Body of pancreas (tissue), 4 donors: ENCODE measurements at regions not wholly inside any gene's neighbourhood (a gene's known extent, or its start where the extent isn't known, plus 50 kb on each side); places are given as distances from the start of the nearest gene placed in this dataset.
"Not testable (repeated sequence)": the region's sequence is repeated elsewhere in the genome, so short reads cannot be mapped to it uniquely, and the experiment has no call there.

Experiments
- ATAC-seq: fragments of 150-250 bp; one replicate; pipeline ENCODE4 v1.9.1; 2016
- DNase-seq, 4 donors: peaks; one replicate each; pipeline ENCODE4 v3.0.0-alpha.2; 2019
- H3K27ac ChIP-seq, 4 donors: fragments of 200-600 bp; sonication (generic); 1 replicate in 3 of 4; 2 replicates in 1 of 4; pipeline versions ENCODE4 v1.5.1 to v1.6.1; 2016 to 2019; ENCODE audit warnings: mild to moderate bottlenecking in 1 of 4, mixed read lengths in 1 of 4, moderate library complexity in 1 of 4
- H3K27me3 ChIP-seq, 2 donors: fragments of 200-600 bp; sonication (generic); one replicate each; pipeline ENCODE4 v1.6.0; 2016; ENCODE audit warnings: mild to moderate bottlenecking in 1 of 2
- H3K36me3 ChIP-seq, 2 donors: fragments of 200-600 bp; sonication (generic); replicated peaks in 1 of 2; 2 replicates each; pipeline ENCODE4 v1.5.1; 2016; ENCODE audit warnings: low read depth in 2 of 2; ENCODE audit not compliant: insufficient read depth in 1 of 2
- H3K4me1 ChIP-seq: fragments of 200-600 bp; sonication (generic); one replicate; pipeline ENCODE4 v1.6.0; 2016
- H3K4me3 ChIP-seq, 2 donors: fragments of 200-600 bp; sonication (generic); 1 replicate in 1 of 2; 2 replicates in 1 of 2; pipeline ENCODE4 v1.5.1; 2016 to 2019
- H3K9me3 ChIP-seq, 3 donors: fragments of 200-600 bp; sonication (generic); 1 replicate in 2 of 3; 2 replicates in 1 of 3; pipeline ENCODE4 v1.5.1; 2016
- CTCF ChIP-seq, 7 experiments: fragments of 450-650 bp in 4 of 7; fragments of 200-600 bp in 3 of 7; sonication (generic) in 3 of 7; IDR thresholded peaks; one replicate each; pipeline ENCODE4 v1.5.1; 2016 to 2019; ENCODE audit warnings: antibody characterized with exemption in 7 of 7
- POLR2A ChIP-seq, 3 donors: fragments of 450-650 bp; IDR thresholded peaks; one replicate each; pipeline ENCODE4 v1.6.1; 2016; ENCODE audit warnings: antibody characterized with exemption in 3 of 3, mild to moderate bottlenecking in 2 of 3
- WGBS, 2 donors: methylation state at CpG; one replicate each; pipeline ENCODE4 v1.1.5; 2017; 5-methylcytosine and 5-hydroxymethylcytosine counted together
- intact Hi-C: fragments of 100-400 bp; cut with DNase I; formaldehyde crosslinking; loops from one replicate; pipeline ENCODE4 v1.15.1; 2023

- H3K4me3 ChIP-seq, result no peak overlapping the region
These were observed 57.3 kb upstream of the PRSS12 start for GRCh38 chr4:118410138-118410537.

GRCh38 chr4:118417325-118417724 lies 64.5 kb upstream of the PRSS12 start:
- H3K9me3 ChIP-seq, result no peaks in the 10 kb centered on the region

More at GRCh38 chr4:118410138-118410537, 57.3 kb upstream of the PRSS12 start:
- Histone ChIP-seq H3K27ac (no peak overlapping the region), H3K9me3 (no peaks in the 10 kb centered on the region), H3K36me3 (no peaks in the 10 kb centered on the region), H3K4me1 (no peaks in the 10 kb centered on the region), H3K27me3 (no peaks in the 10 kb centered on the region)
- no peak for TF ChIP-seq POLR2A (IDR thresholded peaks at IDR 0.05)
- TF ChIP-seq CTCF (IDR thresholded peaks at IDR 0.05), result no peak
- ATAC-seq (no peak), DNase-seq (no peak)
- intact Hi-C loops, result no loop called here
- WGBS, 2 donors, result 72 to 91% methylated on average over 3 of the region's 3 CpGs

GRCh38 chr4:118417800-118418199 lies 65.0 kb upstream of the PRSS12 start:
- H3K27ac ChIP-seq, H3K27me3 ChIP-seq, H3K4me3 ChIP-seq, H3K36me3 ChIP-seq, H3K9me3 ChIP-seq, intact Hi-C loops, H3K4me1 ChIP-seq: not testable (repeated sequence)
- 12% methylated on average over 5 of the region's 5 CpGs for WGBS, 2 donors
- ATAC-seq, result peak; percentile 59
- DNase-seq, result peak in 2 of 4 donors; percentile 2 to 23

More at GRCh38 chr4:118417325-118417724, 64.5 kb upstream of the PRSS12 start:
- Histone ChIP-seq H3K36me3 (no peaks in the 10 kb centered on the region), H3K27ac (no peak overlapping the region), H3K4me3 (no peak overlapping the region), H3K27me3 (no peaks in the 10 kb centered on the region), H3K4me1 (no peaks in the 10 kb centered on the region)
- TF ChIP-seq POLR2A (IDR thresholded peaks at IDR 0.05) (no peak), CTCF (IDR thresholded peaks at IDR 0.05) (no peak)
- DNase-seq (no peak), ATAC-seq (no peak)
- intact Hi-C loops, result no loop called here

GRCh38 chr4:118418396-118418795 lies 65.6 kb upstream of the PRSS12 start:
- H3K4me3 ChIP-seq, result not testable (repeated sequence)

GRCh38 chr4:118419626-118420025 lies 66.8 kb upstream of the PRSS12 start:
- H3K4me3 ChIP-seq, H3K27me3 ChIP-seq, H3K4me1 ChIP-seq, intact Hi-C loops, H3K27ac ChIP-seq, ATAC-seq, H3K36me3 ChIP-seq, H3K9me3 ChIP-seq, DNase-seq: not testable (repeated sequence)
- WGBS, 2 donors, result 57 to 80% methylated on average over 6 to 7 of the region's 7 CpGs

More at GRCh38 chr4:118418396-118418795, 65.6 kb upstream of the PRSS12 start:
- H3K9me3 ChIP-seq, H3K36me3 ChIP-seq, H3K27ac ChIP-seq, ATAC-seq, H3K4me1 ChIP-seq, intact Hi-C loops, DNase-seq, H3K27me3 ChIP-seq: not testable (repeated sequence)
- 72% methylated on average over 2 of the region's 2 CpGs for WGBS, 2 donors

GRCh38 chr4:118424062-118424461 lies 71.3 kb upstream of the PRSS12 start:
- H3K27ac ChIP-seq, H3K9me3 ChIP-seq, intact Hi-C loops, H3K4me3 ChIP-seq, ATAC-seq, H3K27me3 ChIP-seq, H3K4me1 ChIP-seq, H3K36me3 ChIP-seq: not testable (repeated sequence)
- WGBS, 2 donors, result 0 to 11% methylated on average over 5 of the region's 5 CpGs
- peak in 6 of 7 experiments; percentile 43 to 71 (median 63) for TF ChIP-seq CTCF (IDR thresholded peaks at IDR 0.05)
- peak; percentile 50 to 69 (median 56) for DNase-seq

GRCh38 chr4:118428881-118429280 lies 76.1 kb upstream of the PRSS12 start:
- H3K27ac ChIP-seq, DNase-seq, ATAC-seq, H3K36me3 ChIP-seq, H3K27me3 ChIP-seq, H3K9me3 ChIP-seq, intact Hi-C loops, H3K4me1 ChIP-seq, H3K4me3 ChIP-seq: not testable (repeated sequence)
- WGBS, 2 donors, result no CpG with 5 or more reads among the region's 1 CpG

GRCh38 chr4:118432359-118432758 lies 79.6 kb upstream of the PRSS12 start:
- intact Hi-C loops, H3K4me1 ChIP-seq, H3K4me3 ChIP-seq, ATAC-seq, DNase-seq, H3K27me3 ChIP-seq, H3K36me3 ChIP-seq, H3K27ac ChIP-seq, H3K9me3 ChIP-seq: not testable (repeated sequence)
- 21 to 59% methylated on average over 3 to 5 of the region's 5 CpGs for WGBS, 2 donors

GRCh38 chr4:118433612-118434375 lies 81.0 kb upstream of the PRSS12 start:
- H3K27me3 ChIP-seq, H3K27ac ChIP-seq, ATAC-seq, H3K4me3 ChIP-seq, H3K9me3 ChIP-seq, DNase-seq, H3K4me1 ChIP-seq, H3K36me3 ChIP-seq, intact Hi-C loops: not testable (repeated sequence)
- 47% methylated on average over 4 to 5 of the region's 5 CpGs for WGBS, 2 donors
